ENCODE measurements at regions not wholly inside any gene's neighbourhood (a gene's known extent, or its start where the extent isn't known, plus 50 kb on each side); places are given as distances from the start of the nearest gene placed in this dataset.

GRCh38 chr2:160921386-160921964, 238.8 kb upstream of the TANK start:
- TF ChIP-seq, protein P1, sequence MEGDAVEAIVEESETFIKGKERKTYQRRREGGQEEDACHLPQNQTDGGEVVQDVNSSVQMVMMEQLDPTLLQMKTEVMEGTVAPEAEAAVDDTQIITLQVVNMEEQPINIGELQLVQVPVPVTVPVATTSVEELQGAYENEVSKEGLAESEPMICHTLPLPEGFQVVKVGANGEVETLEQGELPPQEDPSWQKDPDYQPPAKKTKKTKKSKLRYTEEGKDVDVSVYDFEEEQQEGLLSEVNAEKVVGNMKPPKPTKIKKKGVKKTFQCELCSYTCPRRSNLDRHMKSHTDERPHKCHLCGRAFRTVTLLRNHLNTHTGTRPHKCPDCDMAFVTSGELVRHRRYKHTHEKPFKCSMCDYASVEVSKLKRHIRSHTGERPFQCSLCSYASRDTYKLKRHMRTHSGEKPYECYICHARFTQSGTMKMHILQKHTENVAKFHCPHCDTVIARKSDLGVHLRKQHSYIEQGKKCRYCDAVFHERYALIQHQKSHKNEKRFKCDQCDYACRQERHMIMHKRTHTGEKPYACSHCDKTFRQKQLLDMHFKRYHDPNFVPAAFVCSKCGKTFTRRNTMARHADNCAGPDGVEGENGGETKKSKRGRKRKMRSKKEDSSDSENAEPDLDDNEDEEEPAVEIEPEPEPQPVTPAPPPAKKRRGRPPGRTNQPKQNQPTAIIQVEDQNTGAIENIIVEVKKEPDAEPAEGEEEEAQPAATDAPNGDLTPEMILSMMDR (IDR thresholded peaks at IDR 0.05): no peak
- TF ChIP-seq POLR2A (IDR thresholded peaks at IDR 0.05): no peak
- TF ChIP-seq EP300 (IDR thresholded peaks at IDR 0.05): no peak

Data from tibial nerve (tissue), 4 donors.